ENCODE measurements at regions not wholly inside any gene's neighbourhood (a gene's known extent, or its start where the extent isn't known, plus 50 kb on each side); places are given as distances from the start of the nearest gene placed in this dataset.
"Not testable (repeated sequence)": the region's sequence is repeated elsewhere in the genome, so short reads cannot be mapped to it uniquely, and the experiment has no call there.

DNA sequence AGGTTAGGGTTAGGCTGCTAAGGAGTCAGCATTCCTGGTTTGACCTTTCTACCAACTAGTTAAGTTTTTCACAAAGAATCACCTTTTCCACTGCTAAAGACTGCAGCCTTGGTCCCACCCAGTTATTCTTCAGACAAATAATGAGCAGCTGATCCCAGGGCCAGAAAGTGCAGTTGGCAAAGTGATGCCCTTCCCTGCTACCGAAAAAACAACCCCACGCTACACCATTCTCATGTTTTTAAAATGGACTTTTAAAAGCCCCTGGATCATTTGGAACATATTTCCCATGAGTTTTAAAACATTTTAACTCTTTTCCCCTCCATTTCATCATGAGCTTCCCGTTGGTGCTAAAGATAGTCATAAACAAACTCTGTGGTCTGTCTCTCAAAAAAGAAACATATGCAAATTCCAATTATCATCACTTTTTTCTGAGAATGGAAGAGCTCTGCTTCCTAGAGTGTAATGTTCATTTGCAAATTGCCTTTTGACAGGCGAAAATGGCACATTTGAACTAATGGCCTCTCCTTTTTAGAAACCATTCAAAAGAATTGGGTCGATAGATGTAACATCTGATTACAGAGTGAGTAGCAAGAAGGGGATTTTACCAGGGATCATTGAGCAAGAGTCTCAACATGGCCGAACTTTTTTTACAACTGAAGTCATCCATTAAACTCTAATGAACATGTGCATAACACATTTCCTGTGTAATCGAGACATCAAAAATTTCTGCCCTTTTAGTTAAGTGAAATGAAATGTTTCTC is 129.3 kb upstream of the RAP1B start:
- Histone ChIP-seq H3K9me3 (ENCODE audit: low read length) (no peaks in the 10 kb centered on the region), H3K36me3 (ENCODE audit: insufficient read depth, low read length) (no peaks in the 10 kb centered on the region), H3K9ac (ENCODE audit: low read length) (no peak overlapping the region), H3K4me3 (ENCODE audit: low read depth in 1 of 2, low read length in 2 of 2) (no peak overlapping the region), H3K4me1 (ENCODE audit: insufficient read depth, low read length) (peaks cover 17% of the 10 kb centered on the region), H3K27ac (ENCODE audit: low read depth, low read length) (no peak overlapping the region), H3K27me3 (ENCODE audit: control insufficient read depth in 1 of 2, insufficient read depth in 2 of 2, low read length in 2 of 2) (no peaks in the 10 kb centered on the region)

DNA sequence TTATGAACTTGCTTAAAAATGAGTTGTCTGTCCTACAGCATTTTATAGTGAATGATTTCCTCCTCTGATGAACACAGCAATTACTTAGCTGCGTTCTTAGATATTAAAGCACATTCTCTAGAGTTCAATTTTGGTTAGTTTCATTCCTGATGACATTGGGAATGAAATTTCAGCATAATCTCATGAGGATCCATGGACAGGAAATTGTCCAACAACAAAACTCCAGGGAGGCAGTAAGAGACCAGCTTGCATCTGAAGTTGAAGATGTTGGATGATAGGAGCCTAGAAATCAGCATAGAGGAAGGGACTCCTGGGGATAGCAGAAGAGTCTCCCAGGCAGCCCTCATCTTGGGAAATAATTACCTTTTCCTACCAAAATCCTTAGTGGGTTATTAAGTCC is 128.7 kb upstream of the RAP1B start:
- no peaks in the 10 kb centered on the region for H3K27me3 ChIP-seq (ENCODE audit: control insufficient read depth in 1 of 2, insufficient read depth in 2 of 2, low read length in 2 of 2)
- H3K36me3 ChIP-seq (ENCODE audit: insufficient read depth, low read length), result no peaks in the 10 kb centered on the region
- H3K4me3 ChIP-seq (ENCODE audit: low read depth in 1 of 2, low read length in 2 of 2), result no peak overlapping the region
- no peaks in the 10 kb centered on the region for H3K9me3 ChIP-seq (ENCODE audit: low read length)
- H3K9ac ChIP-seq (ENCODE audit: low read length), result no peak overlapping the region
- H3K27ac ChIP-seq (ENCODE audit: low read depth, low read length), result no peak overlapping the region
- peaks cover 17% of the 10 kb centered on the region for H3K4me1 ChIP-seq (ENCODE audit: insufficient read depth, low read length)

- Histone ChIP-seq H3K36me3 (ENCODE audit: insufficient read depth, low read length) (no peaks in the 10 kb centered on the region), H3K9ac (ENCODE audit: low read length) (no peak overlapping the region), H3K27ac (ENCODE audit: low read depth, low read length) (no peak overlapping the region), H3K4me3 (ENCODE audit: low read depth in 1 of 2, low read length in 2 of 2) (no peak overlapping the region), H3K9me3 (ENCODE audit: low read length) (no peaks in the 10 kb centered on the region), H3K27me3 (ENCODE audit: control insufficient read depth in 1 of 2, insufficient read depth in 2 of 2, low read length in 2 of 2) (no peaks in the 10 kb centered on the region), H3K4me1 (ENCODE audit: insufficient read depth, low read length) (peaks cover 17% of the 10 kb centered on the region)
These were observed 128.0 kb upstream of the RAP1B start for GRCh38 chr12:68482660-68483059.

DNA sequence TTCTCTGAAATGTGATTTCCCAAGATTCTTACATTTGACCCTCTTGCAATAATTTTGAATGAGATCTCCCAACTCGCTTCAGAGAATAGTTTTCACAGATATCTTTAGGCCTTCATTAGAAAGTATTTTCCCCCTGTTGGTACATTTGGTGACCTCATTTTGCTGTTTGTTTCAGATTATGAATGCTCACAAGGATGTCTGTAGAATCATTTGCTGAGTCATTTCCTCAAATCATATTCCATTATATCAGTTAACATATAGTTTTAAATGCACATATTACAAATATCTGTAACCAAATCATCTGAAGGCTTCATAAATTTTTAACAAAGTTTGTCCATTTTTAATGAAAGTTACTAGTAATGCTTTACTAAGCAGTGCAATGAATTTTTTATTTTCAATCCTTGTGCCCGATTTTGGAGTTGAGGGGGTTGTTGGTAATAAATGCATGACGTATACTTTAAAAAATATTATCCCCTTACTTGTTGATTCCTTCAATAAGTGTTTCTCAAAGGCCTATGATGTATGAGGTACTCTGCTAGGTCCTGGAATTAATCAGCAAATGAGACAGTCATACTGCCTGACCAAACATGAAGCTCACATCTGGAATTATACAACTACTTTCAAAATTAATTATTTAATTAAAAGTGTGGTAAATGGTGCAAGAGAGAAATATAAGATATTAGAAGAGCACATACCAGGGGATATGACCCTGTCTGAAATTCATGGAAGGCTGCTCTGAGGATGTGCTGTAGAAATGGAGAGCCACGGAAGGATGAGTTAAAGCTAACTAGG is 126.9 kb upstream of the RAP1B start:
- Histone ChIP-seq H3K4me3 (ENCODE audit: low read depth in 1 of 2, low read length in 2 of 2) (no peak overlapping the region), H3K9ac (ENCODE audit: low read length) (no peak overlapping the region), H3K36me3 (ENCODE audit: insufficient read depth, low read length) (no peaks in the 10 kb centered on the region), H3K4me1 (ENCODE audit: insufficient read depth, low read length) (peaks cover 13% of the 10 kb centered on the region), H3K27me3 (ENCODE audit: control insufficient read depth in 1 of 2, insufficient read depth in 2 of 2, low read length in 2 of 2) (no peaks in the 10 kb centered on the region), H3K9me3 (ENCODE audit: low read length) (no peaks in the 10 kb centered on the region), H3K27ac (ENCODE audit: low read depth, low read length) (no peak overlapping the region)

DNA sequence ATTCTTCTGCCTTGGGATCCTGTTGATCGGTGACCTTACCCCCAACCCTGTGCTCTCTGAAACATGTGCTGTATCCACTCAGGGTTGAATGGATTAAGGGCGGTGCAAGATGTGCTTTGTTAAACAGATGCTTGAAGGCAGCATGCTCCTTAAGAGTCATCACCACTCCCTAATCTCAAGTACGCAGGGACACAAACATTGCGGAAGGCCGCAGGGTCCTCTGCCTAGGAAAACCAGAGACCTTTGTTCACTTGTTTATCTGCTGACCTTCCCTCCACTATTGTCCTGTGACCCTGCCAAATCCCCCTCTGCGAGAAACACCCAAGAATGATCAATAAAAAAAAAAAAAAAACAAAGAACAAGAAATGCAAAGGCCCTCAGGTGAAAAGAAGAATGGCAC is 126.1 kb upstream of the RAP1B start:
- not testable (repeated sequence) for H3K9ac ChIP-seq (ENCODE audit: low read length); H3K27me3 ChIP-seq (ENCODE audit: control insufficient read depth in 1 of 2, insufficient read depth in 2 of 2, low read length in 2 of 2)

DNA sequence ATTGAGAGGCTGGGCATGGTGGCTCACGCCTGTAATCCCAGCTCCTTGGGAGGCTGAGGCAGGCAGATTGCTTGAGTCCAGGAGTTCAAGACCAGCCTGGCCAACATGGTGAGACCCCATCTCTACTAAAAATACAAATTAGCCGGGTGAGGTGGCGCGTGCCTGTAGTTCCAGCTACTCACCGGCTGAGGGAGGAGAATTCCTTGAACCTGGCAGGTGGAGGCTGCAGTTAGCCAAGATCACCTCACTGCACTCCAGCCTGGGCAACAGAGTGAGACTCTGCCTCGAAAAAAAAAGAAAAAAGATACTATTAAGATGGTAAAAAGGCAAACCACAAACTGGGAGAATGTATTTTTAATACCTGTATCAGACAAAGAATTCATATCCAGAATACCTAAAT is 124.2 kb upstream of the RAP1B start:
- not testable (repeated sequence) for H3K4me1 ChIP-seq (ENCODE audit: insufficient read depth, low read length); H3K27ac ChIP-seq (ENCODE audit: low read depth, low read length); H3K36me3 ChIP-seq (ENCODE audit: insufficient read depth, low read length); H3K27me3 ChIP-seq (ENCODE audit: control insufficient read depth in 1 of 2, insufficient read depth in 2 of 2, low read length in 2 of 2); H3K4me3 ChIP-seq (ENCODE audit: low read depth in 1 of 2, low read length in 2 of 2); H3K9me3 ChIP-seq (ENCODE audit: low read length); H3K9ac ChIP-seq (ENCODE audit: low read length)

More for the DNA sequence above, 126.1 kb upstream of the RAP1B start:
- H3K4me3 ChIP-seq (ENCODE audit: low read depth in 1 of 2, low read length in 2 of 2); H3K4me1 ChIP-seq (ENCODE audit: insufficient read depth, low read length); H3K36me3 ChIP-seq (ENCODE audit: insufficient read depth, low read length); H3K9me3 ChIP-seq (ENCODE audit: low read length); H3K27ac ChIP-seq (ENCODE audit: low read depth, low read length): not testable (repeated sequence)

GRCh38 chr12:68487721-68488309 is 122.9 kb upstream of the RAP1B start:
- no peaks in the 10 kb centered on the region for H3K4me1 ChIP-seq (ENCODE audit: insufficient read depth, low read length)
- H3K36me3 ChIP-seq (ENCODE audit: insufficient read depth, low read length), result no peaks in the 10 kb centered on the region
- no peak overlapping the region for H3K4me3 ChIP-seq (ENCODE audit: low read depth in 1 of 2, low read length in 2 of 2)
- no peak overlapping the region for H3K9ac ChIP-seq (ENCODE audit: low read length)
- no peaks in the 10 kb centered on the region for H3K27me3 ChIP-seq (ENCODE audit: control insufficient read depth in 1 of 2, insufficient read depth in 2 of 2, low read length in 2 of 2)
- no peak overlapping the region for H3K27ac ChIP-seq (ENCODE audit: low read depth, low read length)
- no peaks in the 10 kb centered on the region for H3K9me3 ChIP-seq (ENCODE audit: low read length)

DNA sequence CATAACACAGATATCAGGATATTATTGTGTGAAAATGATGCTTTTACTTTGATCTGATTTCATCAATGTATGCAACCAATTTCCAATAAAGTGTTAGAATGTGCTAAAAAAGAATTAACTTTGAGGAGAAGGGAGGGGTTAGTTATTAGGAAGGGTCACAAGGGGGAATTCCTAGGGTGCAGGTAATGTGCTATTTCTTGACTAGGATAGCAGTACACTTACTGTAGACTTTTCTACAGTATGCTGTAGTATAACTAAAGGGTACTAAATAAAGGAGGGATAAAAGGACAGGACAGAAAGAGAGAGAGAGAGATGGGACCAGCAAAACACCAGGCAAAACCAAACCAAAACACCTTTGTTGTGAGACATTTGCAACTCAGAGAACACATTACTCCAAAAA is 121.4 kb upstream of the RAP1B start:
- Histone ChIP-seq H3K9me3 (ENCODE audit: low read length) (no peaks in the 10 kb centered on the region), H3K4me1 (ENCODE audit: insufficient read depth, low read length) (no peaks in the 10 kb centered on the region), H3K36me3 (ENCODE audit: insufficient read depth, low read length) (no peaks in the 10 kb centered on the region), H3K27me3 (ENCODE audit: control insufficient read depth in 1 of 2, insufficient read depth in 2 of 2, low read length in 2 of 2) (no peaks in the 10 kb centered on the region), H3K27ac (ENCODE audit: low read depth, low read length) (no peak overlapping the region), H3K4me3 (ENCODE audit: low read depth in 1 of 2, low read length in 2 of 2) (no peak overlapping the region), H3K9ac (ENCODE audit: low read length) (no peak overlapping the region)

DNA sequence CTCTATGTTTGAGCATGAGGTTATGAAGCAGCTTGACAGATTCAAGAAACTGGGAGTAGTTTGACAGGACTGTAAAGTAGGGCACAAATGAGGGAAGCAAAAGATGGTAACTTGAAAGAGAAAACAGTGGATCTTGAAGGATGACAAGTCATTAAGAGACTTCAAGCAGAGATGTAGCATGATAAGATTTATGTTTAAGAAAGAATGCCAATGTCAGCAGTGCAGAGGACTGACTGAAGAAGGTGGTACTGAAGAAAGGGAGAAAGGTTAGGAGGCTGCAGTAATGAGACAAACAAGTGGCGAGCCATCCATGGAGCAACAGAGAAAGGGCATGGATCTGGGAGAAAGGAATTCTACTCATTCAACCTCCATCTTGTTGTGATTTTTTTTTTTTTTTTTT is 120.2 kb upstream of the RAP1B start:
- Histone ChIP-seq H3K9ac (ENCODE audit: low read length) (no peak overlapping the region), H3K9me3 (ENCODE audit: low read length) (no peaks in the 10 kb centered on the region), H3K36me3 (ENCODE audit: insufficient read depth, low read length) (no peaks in the 10 kb centered on the region), H3K4me3 (ENCODE audit: low read depth in 1 of 2, low read length in 2 of 2) (no peak overlapping the region), H3K27ac (ENCODE audit: low read depth, low read length) (no peak overlapping the region), H3K27me3 (ENCODE audit: control insufficient read depth in 1 of 2, insufficient read depth in 2 of 2, low read length in 2 of 2) (no peaks in the 10 kb centered on the region), H3K4me1 (ENCODE audit: insufficient read depth, low read length) (peaks cover 8% of the 10 kb centered on the region)

GRCh38 chr12:68491204-68491960 is 119.3 kb upstream of the RAP1B start:
- H3K4me3 ChIP-seq (ENCODE audit: low read depth in 1 of 2, low read length in 2 of 2), result no peak overlapping the region
- H3K27ac ChIP-seq (ENCODE audit: low read depth, low read length), result no peak overlapping the region
- peaks cover 13% of the 10 kb centered on the region for H3K4me1 ChIP-seq (ENCODE audit: insufficient read depth, low read length)
- no peaks in the 10 kb centered on the region for H3K27me3 ChIP-seq (ENCODE audit: control insufficient read depth in 1 of 2, insufficient read depth in 2 of 2, low read length in 2 of 2)
- no peaks in the 10 kb centered on the region for H3K36me3 ChIP-seq (ENCODE audit: insufficient read depth, low read length)
- H3K9me3 ChIP-seq (ENCODE audit: low read length), result no peaks in the 10 kb centered on the region
- H3K9ac ChIP-seq (ENCODE audit: low read length), result no peak overlapping the region

- Histone ChIP-seq H3K36me3 (ENCODE audit: insufficient read depth, low read length) (no peaks in the 10 kb centered on the region), H3K9ac (ENCODE audit: low read length) (no peak overlapping the region), H3K27ac (ENCODE audit: low read depth, low read length) (peak overlapping the region; percentile 8), H3K4me1 (ENCODE audit: insufficient read depth, low read length) (peaks cover 13% of the 10 kb centered on the region), H3K27me3 (ENCODE audit: control insufficient read depth in 1 of 2, insufficient read depth in 2 of 2, low read length in 2 of 2) (no peaks in the 10 kb centered on the region), H3K4me3 (ENCODE audit: low read depth in 1 of 2, low read length in 2 of 2) (no peak overlapping the region), H3K9me3 (ENCODE audit: low read length) (no peaks in the 10 kb centered on the region)
These were observed 115.2 kb upstream of the RAP1B start for GRCh38 chr12:68495336-68496070.

Measured in muscle layer of colon (tissue), 2 donors.